Thoracic aorta (tissue), 2 donors: ENCODE measurements at regions not wholly inside any gene's neighbourhood (a gene's known extent, or its start where the extent isn't known, plus 50 kb on each side); places are given as distances from the start of the nearest gene placed in this dataset.

Experiments used
- ATAC-seq: fragments of 150-250 bp; one replicate; pipeline ENCODE4 v1.8.0; 2017; ENCODE audit warnings: low read depth; ENCODE audit not compliant: insufficient number of reproducible peaks, low FRiP score
- DNase-seq: peaks from one replicate; pipeline ENCODE4 v3.0.0-alpha.2; 2020; ENCODE audit warnings: low spot score
- H3K27ac ChIP-seq, 2 donors: fragments of 200-600 bp; sonication (generic); 1 replicate in 1 of 2; 2 replicates in 1 of 2; pipeline ENCODE4 v1.5.1; 2016; ENCODE audit warnings: mild to moderate bottlenecking in 2 of 2, moderate library complexity in 2 of 2
- H3K27me3 ChIP-seq: fragments of 200-600 bp; sonication (generic); replicated peaks from 2 replicates; pipeline ENCODE4 v1.6.0; 2016; ENCODE audit warnings: mild to moderate bottlenecking; ENCODE audit not compliant: insufficient read depth
- H3K36me3 ChIP-seq: fragments of 200-600 bp; sonication (generic); one replicate; pipeline ENCODE4 v1.5.1; 2016
- H3K4me1 ChIP-seq, 2 donors: fragments of 200-600 bp; sonication (generic); 1 replicate in 1 of 2; 2 replicates in 1 of 2; pipeline versions ENCODE4 v1.5.1 to v1.6.0; 2016; ENCODE audit warnings: low read depth in 2 of 2, mild to moderate bottlenecking in 1 of 2; ENCODE audit not compliant: control insufficient read depth in 1 of 2
- H3K4me3 ChIP-seq: fragments of 200-600 bp; sonication (generic); 2 replicates; pipeline ENCODE4 v1.5.1; 2016; ENCODE audit warnings: mild to moderate bottlenecking
- H3K9me3 ChIP-seq: fragments of 200-600 bp; sonication (generic); 2 replicates; pipeline ENCODE4 v1.5.1; 2016
- TF ChIP-seq, protein P1 (sequence below): fragments of 200-600 bp; sonication (generic); IDR thresholded peaks from one replicate; pipeline ENCODE4 v1.5.1; 2019; ENCODE audit warnings: antibody characterized with exemption

DNA sequence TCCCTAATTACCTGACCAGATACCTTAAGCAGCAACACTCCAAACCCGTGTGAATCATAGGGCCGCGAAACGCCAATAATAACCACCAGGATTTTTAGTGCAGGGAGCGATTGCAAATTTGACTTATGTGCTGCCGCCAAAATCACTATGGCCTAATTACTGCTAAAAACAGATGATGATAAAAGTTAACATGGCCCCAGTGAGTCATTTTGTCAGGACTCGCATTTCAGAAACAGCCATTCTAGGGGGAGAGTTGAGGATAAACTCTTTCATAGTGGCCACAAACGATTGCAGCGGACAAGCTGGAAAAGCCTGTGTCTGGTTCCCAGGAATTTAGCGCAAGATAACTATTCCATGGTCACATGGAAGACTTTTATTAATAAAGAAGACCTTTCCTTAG is 103.4 kb downstream of the HLX start:
- no peaks in the 10 kb centered on the region for H3K27me3 ChIP-seq
- TF ChIP-seq, protein P1, sequence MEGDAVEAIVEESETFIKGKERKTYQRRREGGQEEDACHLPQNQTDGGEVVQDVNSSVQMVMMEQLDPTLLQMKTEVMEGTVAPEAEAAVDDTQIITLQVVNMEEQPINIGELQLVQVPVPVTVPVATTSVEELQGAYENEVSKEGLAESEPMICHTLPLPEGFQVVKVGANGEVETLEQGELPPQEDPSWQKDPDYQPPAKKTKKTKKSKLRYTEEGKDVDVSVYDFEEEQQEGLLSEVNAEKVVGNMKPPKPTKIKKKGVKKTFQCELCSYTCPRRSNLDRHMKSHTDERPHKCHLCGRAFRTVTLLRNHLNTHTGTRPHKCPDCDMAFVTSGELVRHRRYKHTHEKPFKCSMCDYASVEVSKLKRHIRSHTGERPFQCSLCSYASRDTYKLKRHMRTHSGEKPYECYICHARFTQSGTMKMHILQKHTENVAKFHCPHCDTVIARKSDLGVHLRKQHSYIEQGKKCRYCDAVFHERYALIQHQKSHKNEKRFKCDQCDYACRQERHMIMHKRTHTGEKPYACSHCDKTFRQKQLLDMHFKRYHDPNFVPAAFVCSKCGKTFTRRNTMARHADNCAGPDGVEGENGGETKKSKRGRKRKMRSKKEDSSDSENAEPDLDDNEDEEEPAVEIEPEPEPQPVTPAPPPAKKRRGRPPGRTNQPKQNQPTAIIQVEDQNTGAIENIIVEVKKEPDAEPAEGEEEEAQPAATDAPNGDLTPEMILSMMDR: no peak
- no peak overlapping the region for H3K27ac ChIP-seq
- no peaks in the 10 kb centered on the region for H3K4me1 ChIP-seq
- no peaks in the 10 kb centered on the region for H3K36me3 ChIP-seq
- ATAC-seq (no peak), DNase-seq (no peak)
- no peaks in the 10 kb centered on the region for H3K9me3 ChIP-seq
- no peak overlapping the region for H3K4me3 ChIP-seq

DNA sequence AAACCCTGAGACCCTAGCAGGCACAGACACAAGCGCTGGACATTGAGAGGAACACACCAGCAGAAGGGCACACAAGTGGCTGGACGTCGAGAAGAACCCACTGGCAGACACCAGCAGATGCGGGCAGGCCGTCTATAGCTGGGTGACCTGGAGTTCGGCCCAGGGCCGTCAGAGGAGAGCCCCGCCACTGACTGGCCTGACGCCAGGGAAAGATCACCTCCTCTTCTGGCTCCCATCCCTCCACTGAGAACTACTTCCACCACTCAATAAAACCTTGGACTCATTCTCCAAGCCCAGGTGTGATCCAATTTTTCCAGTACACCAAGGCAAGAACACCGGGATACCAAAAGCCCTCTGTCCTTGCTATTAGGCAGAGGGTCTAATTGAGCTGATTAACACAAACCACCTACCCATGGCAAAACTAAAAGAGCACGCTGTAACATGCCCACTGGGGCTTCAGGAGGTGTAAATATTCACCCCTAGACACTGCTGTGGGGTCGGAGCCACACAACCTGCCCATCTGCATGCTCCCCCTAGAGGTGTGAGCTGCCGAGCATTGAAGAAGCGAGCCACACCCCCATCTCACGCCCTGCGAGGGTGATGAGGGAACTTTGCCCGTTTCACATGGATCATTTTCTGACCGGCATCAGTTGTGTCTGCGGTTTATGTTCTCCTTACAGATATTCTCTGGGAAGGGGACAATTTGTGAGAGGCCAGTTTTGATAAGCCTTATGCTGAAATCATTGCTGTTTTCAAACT is 104.8 kb downstream of the HLX start:
- no peaks in the 10 kb centered on the region for H3K4me1 ChIP-seq
- no peak for DNase-seq
- H3K4me3 ChIP-seq: no peak overlapping the region
- no peaks in the 10 kb centered on the region for H3K9me3 ChIP-seq
- H3K27ac ChIP-seq: no peak overlapping the region
- H3K27me3 ChIP-seq: no peaks in the 10 kb centered on the region
- TF ChIP-seq, protein P1: no peak
- H3K36me3 ChIP-seq: no peaks in the 10 kb centered on the region
- no peak for ATAC-seq

DNA sequence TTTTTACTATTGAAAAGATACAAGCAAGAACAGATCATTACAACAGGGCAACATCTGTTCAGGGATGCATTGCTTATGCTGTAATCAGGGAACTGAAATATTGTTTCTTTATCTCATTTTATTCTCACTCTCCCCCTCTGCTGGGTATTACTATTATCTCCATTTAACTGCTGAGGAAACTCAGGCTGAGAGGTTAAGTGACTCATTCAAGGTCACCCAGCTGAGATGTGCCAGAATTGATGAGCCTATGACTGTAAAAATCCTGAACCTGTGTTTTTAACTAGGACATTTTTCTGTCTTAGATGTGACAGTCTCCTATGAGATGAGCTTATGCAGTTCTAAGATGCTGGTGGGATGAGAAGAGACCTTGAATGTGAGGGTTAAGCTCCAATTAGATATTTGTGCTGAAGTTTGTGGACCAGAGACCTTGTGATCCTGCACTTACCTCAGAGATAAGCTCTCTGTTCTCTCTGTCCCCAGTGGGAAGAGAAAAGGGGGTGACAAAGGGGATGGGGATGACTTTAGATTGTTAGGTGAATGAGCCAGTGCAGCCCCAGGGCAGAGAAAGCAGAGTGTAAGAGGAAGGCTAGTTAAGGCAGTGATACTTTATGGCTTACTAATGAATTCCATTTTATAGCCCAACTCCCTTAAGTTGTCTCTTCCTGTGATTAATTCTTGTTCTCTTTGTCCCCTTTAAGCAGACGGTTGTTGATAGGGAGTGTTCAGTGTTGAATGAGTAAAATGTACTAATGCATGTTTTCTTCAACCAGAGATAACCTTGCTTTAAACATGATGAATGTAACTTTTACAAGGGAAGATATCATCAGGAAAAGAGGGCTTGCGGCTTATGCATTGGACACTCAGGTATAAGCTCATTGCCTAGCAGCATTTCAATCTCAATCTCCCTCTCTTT is 111.4 kb downstream of the HLX start:
- TF ChIP-seq, protein P1: no peak
- ATAC-seq: no peak
- no peaks in the 10 kb centered on the region for H3K9me3 ChIP-seq

DNA sequence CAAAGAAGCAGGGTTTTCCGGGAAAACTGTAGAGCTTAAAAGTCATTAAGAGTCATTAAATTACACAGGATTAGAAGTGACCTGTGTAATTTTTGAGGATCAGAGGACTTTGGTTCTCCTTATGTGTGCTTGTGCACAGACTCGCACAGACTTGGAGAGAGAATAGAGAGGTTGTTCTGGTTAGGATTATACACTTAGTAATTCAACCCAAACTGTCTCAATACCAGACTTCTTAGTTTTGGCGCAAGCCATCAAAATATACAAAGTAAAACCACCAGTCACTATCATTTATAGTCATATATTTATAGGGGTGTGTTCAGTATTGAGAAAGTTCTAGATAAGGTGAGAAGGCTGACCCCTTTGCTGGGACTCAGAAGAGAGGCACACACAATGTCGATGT is 112.3 kb downstream of the HLX start:
- Histone ChIP-seq H3K4me1 (peaks cover 3 to 11% of the 10 kb centered on the region in 2 donors), H3K36me3 (no peaks in the 10 kb centered on the region), H3K27ac (no peak overlapping the region), H3K4me3 (no peak overlapping the region), H3K9me3 (no peaks in the 10 kb centered on the region), H3K27me3 (no peaks in the 10 kb centered on the region)
- no peak for DNase-seq
- TF ChIP-seq, protein P1: no peak
- no peak for ATAC-seq

More for the DNA sequence above, 111.4 kb downstream of the HLX start:
- no peaks in the 10 kb centered on the region for H3K27me3 ChIP-seq
- DNase-seq: no peak
- H3K36me3 ChIP-seq: no peaks in the 10 kb centered on the region
- H3K4me3 ChIP-seq: no peak overlapping the region
- H3K4me1 ChIP-seq: peaks cover 3 to 11% of the 10 kb centered on the region in 2 donors
- H3K27ac ChIP-seq: no peak overlapping the region

DNA sequence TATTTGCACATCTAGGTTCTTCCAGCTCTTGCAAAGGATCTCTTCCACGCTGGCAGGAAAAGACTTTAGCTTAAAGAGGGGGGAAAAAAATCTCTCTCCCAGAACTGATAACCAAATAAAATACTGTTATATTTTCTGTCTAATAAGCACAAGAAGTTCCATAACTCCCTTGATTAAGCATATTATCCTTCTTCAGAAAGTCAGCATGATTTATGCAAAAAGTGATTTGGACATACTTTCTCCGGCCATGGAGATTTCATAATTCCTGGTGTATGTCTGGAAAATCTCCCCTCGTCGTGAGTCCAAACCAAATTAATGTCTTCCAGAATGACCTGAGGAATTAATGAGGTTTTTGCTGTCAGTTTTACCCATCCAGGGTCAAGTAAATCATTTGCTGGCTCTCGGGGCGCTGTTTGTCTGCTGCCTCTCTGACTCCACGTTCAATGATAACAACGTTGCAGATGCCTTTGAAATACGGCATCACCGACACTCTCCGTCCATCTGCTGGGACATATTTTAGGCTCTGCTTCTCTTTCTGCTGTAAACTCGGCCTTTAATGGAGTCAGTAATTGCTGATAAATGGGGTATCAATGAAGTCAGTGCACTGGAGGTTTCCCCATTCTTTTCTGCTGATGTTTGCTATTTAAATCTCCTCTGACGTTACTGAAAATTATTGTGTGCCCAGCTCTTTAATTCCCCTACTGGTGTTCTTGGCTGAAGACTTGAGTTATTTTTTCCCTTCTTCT is 112.9 kb downstream of the HLX start:
- Histone ChIP-seq H3K4me1 (peaks cover 3 to 11% of the 10 kb centered on the region in 2 donors), H3K36me3 (no peaks in the 10 kb centered on the region), H3K9me3 (no peaks in the 10 kb centered on the region), H3K4me3 (peak overlapping the region; percentile 66), H3K27me3 (no peaks in the 10 kb centered on the region), H3K27ac (no peak overlapping the region)
- no peak for ATAC-seq
- TF ChIP-seq, protein P1: no peak
- DNase-seq: no peak
